ENCODE measurements at regions not wholly inside any gene's neighbourhood (a gene's known extent, or its start where the extent isn't known, plus 50 kb on each side); places are given as distances from the start of the nearest gene placed in this dataset.

GRCh38 chr18:67717800-67718199 is 201.3 kb upstream of the DSEL start:
- WGBS (ENCODE audit: insufficient coverage, low lambda C conversion rate): 82% methylated on average over 4 of the region's 8 CpGs
- H3K27ac ChIP-seq (ENCODE audit: low read length): no peak overlapping the region
- no peaks in the 10 kb centered on the region for H3K27me3 ChIP-seq (ENCODE audit: control insufficient read depth, insufficient read depth, low read length)
- H3K4me1 ChIP-seq (ENCODE audit: control insufficient read depth, insufficient read depth, low read length): no peaks in the 10 kb centered on the region
- H3K36me3 ChIP-seq (ENCODE audit: control insufficient read depth, insufficient read depth, low read length): no peaks in the 10 kb centered on the region
- no peak for DNase-seq
- no peak overlapping the region for H3K4me3 ChIP-seq (ENCODE audit: low read length)
- no peaks in the 10 kb centered on the region for H3K9me3 ChIP-seq (ENCODE audit: control insufficient read depth, low read depth, low read length)

- no peaks in the 10 kb centered on the region for H3K4me1 ChIP-seq (ENCODE audit: control insufficient read depth, insufficient read depth, low read length)
- WGBS (ENCODE audit: insufficient coverage, low lambda C conversion rate): 73% methylated on average over 2 of the region's 2 CpGs
- H3K27ac ChIP-seq (ENCODE audit: low read length): no peak overlapping the region
- H3K36me3 ChIP-seq (ENCODE audit: control insufficient read depth, insufficient read depth, low read length): no peaks in the 10 kb centered on the region
- no peak for DNase-seq
- H3K9me3 ChIP-seq (ENCODE audit: control insufficient read depth, low read depth, low read length): no peaks in the 10 kb centered on the region
- H3K27me3 ChIP-seq (ENCODE audit: control insufficient read depth, insufficient read depth, low read length): no peaks in the 10 kb centered on the region
- H3K4me3 ChIP-seq (ENCODE audit: low read length): no peak overlapping the region
Observed at GRCh38 chr18:67715567-67715966, 199.0 kb upstream of the DSEL start.

DNA sequence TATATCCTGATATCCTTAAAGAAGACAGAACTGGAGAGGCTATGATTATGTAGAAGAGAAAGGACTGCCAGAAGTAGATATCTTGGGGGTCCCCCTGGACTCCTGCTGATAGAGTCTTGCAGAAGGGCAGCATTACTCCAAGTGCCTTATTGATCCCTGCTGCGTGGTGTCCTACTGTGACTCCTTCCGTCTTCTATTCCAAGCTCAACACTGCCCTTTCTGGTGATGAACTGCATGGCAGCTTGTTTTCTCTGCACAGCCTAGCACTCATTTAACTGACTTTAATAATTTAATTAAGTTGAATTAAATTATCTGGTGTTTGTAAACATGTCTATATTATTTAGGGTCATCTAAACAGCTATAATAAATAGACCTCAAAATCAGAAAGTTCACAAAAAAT is 194.1 kb upstream of the DSEL start:
- no peak overlapping the region for H3K4me3 ChIP-seq (ENCODE audit: low read length)
- DNase-seq: peak; percentile 2 to 25
- WGBS (ENCODE audit: insufficient coverage, low lambda C conversion rate): no CpG with 5 or more reads among the region's 2 CpGs
- no peaks in the 10 kb centered on the region for H3K36me3 ChIP-seq (ENCODE audit: control insufficient read depth, insufficient read depth, low read length)
- H3K9me3 ChIP-seq (ENCODE audit: control insufficient read depth, low read depth, low read length): no peaks in the 10 kb centered on the region
- no peaks in the 10 kb centered on the region for H3K4me1 ChIP-seq (ENCODE audit: control insufficient read depth, insufficient read depth, low read length)
- no peaks in the 10 kb centered on the region for H3K27me3 ChIP-seq (ENCODE audit: control insufficient read depth, insufficient read depth, low read length)
- no peak overlapping the region for H3K27ac ChIP-seq (ENCODE audit: low read length)

GRCh38 chr18:67705748-67706147 is 189.2 kb upstream of the DSEL start:
- no peaks in the 10 kb centered on the region for H3K9me3 ChIP-seq (ENCODE audit: control insufficient read depth, low read depth, low read length)
- no peaks in the 10 kb centered on the region for H3K36me3 ChIP-seq (ENCODE audit: control insufficient read depth, insufficient read depth, low read length)

DNA sequence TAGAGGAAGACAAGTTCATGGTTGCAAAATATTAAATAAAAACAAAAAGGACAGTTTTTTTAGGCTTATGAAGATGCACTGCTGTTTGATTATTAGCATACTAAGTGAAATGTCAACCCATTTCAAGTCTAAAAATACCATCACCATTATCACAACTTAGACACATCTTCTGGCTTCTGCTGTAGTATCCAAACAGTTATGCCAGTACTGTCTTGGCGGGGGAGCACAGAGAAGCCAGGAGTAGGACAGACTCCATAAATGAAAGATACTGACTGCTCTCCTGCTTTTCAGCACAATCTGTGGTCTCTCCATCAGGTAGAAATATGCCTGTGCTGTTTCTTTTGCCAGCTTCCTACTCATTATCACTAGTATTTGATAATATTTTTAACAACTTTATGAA is 179.2 kb upstream of the DSEL start:
- no peak overlapping the region for H3K27ac ChIP-seq (ENCODE audit: low read length)
- WGBS (ENCODE audit: insufficient coverage, low lambda C conversion rate): no CpG with 5 or more reads among the region's 1 CpG
- no peak overlapping the region for H3K4me3 ChIP-seq (ENCODE audit: low read length)
- H3K4me1 ChIP-seq (ENCODE audit: control insufficient read depth, insufficient read depth, low read length): no peaks in the 10 kb centered on the region
- H3K9me3 ChIP-seq (ENCODE audit: control insufficient read depth, low read depth, low read length): no peaks in the 10 kb centered on the region
- no peaks in the 10 kb centered on the region for H3K27me3 ChIP-seq (ENCODE audit: control insufficient read depth, insufficient read depth, low read length)
- DNase-seq: no peak
- H3K36me3 ChIP-seq (ENCODE audit: control insufficient read depth, insufficient read depth, low read length): no peaks in the 10 kb centered on the region

More at GRCh38 chr18:67705748-67706147, 189.2 kb upstream of the DSEL start:
- DNase-seq: no peak
- no peaks in the 10 kb centered on the region for H3K27me3 ChIP-seq (ENCODE audit: control insufficient read depth, insufficient read depth, low read length)
- H3K4me1 ChIP-seq (ENCODE audit: control insufficient read depth, insufficient read depth, low read length): no peaks in the 10 kb centered on the region
- no peak overlapping the region for H3K4me3 ChIP-seq (ENCODE audit: low read length)
- no peak overlapping the region for H3K27ac ChIP-seq (ENCODE audit: low read length)
- WGBS (ENCODE audit: insufficient coverage, low lambda C conversion rate): no CpG with 5 or more reads among the region's 2 CpGs

- no peak overlapping the region for H3K27ac ChIP-seq (ENCODE audit: low read length)
- H3K4me1 ChIP-seq (ENCODE audit: control insufficient read depth, insufficient read depth, low read length): no peaks in the 10 kb centered on the region
- WGBS (ENCODE audit: insufficient coverage, low lambda C conversion rate): 14% methylated on average over 1 of the region's 2 CpGs
- no peaks in the 10 kb centered on the region for H3K27me3 ChIP-seq (ENCODE audit: control insufficient read depth, insufficient read depth, low read length)
- no peak overlapping the region for H3K4me3 ChIP-seq (ENCODE audit: low read length)
- H3K36me3 ChIP-seq (ENCODE audit: control insufficient read depth, insufficient read depth, low read length): no peaks in the 10 kb centered on the region
- DNase-seq: peak in 1 of 2 donors; percentile 6
- H3K9me3 ChIP-seq (ENCODE audit: control insufficient read depth, low read depth, low read length): no peaks in the 10 kb centered on the region
Observed at GRCh38 chr18:67694787-67695186, 178.3 kb upstream of the DSEL start.

DNA sequence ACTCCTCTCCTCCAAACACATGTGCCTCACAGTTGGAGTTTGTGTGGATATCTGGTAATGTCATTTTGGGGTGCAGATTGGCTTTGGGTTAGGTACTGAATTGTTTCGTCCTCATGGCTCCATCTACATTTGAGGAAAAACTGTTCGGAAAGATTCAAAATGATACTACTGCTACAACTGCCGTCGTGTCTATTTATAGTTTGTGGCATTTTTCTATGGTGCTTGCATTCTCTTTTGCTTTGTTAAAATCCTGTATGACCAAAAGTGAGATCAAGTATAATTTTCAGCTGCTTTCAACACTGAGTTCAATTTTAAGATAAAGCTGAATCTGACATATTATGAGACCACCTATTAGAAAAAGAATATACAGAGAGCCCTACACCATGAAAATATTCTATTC is 176.3 kb upstream of the DSEL start:
- Histone ChIP-seq H3K36me3 (ENCODE audit: control insufficient read depth, insufficient read depth, low read length) (no peaks in the 10 kb centered on the region), H3K4me1 (ENCODE audit: control insufficient read depth, insufficient read depth, low read length) (no peaks in the 10 kb centered on the region), H3K4me3 (ENCODE audit: low read length) (no peak overlapping the region), H3K27me3 (ENCODE audit: control insufficient read depth, insufficient read depth, low read length) (no peaks in the 10 kb centered on the region), H3K27ac (ENCODE audit: low read length) (no peak overlapping the region), H3K9me3 (ENCODE audit: control insufficient read depth, low read depth, low read length) (no peaks in the 10 kb centered on the region)
- no peak for DNase-seq
- WGBS (ENCODE audit: insufficient coverage, low lambda C conversion rate): 80% methylated on average over 2 of the region's 4 CpGs

- Histone ChIP-seq H3K9me3 (ENCODE audit: control insufficient read depth, low read depth, low read length) (no peaks in the 10 kb centered on the region), H3K27ac (ENCODE audit: low read length) (no peak overlapping the region), H3K36me3 (ENCODE audit: control insufficient read depth, insufficient read depth, low read length) (no peaks in the 10 kb centered on the region), H3K4me3 (ENCODE audit: low read length) (no peak overlapping the region), H3K27me3 (ENCODE audit: control insufficient read depth, insufficient read depth, low read length) (no peaks in the 10 kb centered on the region), H3K4me1 (ENCODE audit: control insufficient read depth, insufficient read depth, low read length) (no peaks in the 10 kb centered on the region)
- 89% methylated on average over 1 of the region's 1 CpG for WGBS (ENCODE audit: insufficient coverage, low lambda C conversion rate)
- no peak for DNase-seq
Observed at GRCh38 chr18:67682516-67682915, 166.0 kb upstream of the DSEL start.

DNA sequence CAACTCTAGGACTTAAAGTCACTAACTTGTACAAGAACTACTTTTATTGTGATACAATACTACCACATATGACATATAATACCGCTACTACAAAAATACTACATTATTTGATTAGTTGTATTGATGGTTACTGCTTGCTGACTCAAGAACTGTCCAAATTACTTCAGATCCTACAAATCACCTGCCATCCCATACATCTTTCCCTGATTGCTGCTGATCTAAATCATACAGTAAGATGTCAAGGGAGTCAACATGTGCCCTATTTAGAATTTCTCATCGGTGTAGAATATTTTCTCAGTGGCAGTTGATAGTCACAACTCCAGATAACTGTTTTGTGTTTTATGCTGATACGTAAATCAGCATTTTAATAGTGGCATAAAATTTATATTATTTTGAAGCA is 161.0 kb upstream of the DSEL start:
- Histone ChIP-seq H3K4me3 (ENCODE audit: low read length) (no peak overlapping the region), H3K36me3 (ENCODE audit: control insufficient read depth, insufficient read depth, low read length) (no peaks in the 10 kb centered on the region), H3K4me1 (ENCODE audit: control insufficient read depth, insufficient read depth, low read length) (no peaks in the 10 kb centered on the region), H3K9me3 (ENCODE audit: control insufficient read depth, low read depth, low read length) (no peaks in the 10 kb centered on the region), H3K27ac (ENCODE audit: low read length) (no peak overlapping the region), H3K27me3 (ENCODE audit: control insufficient read depth, insufficient read depth, low read length) (no peaks in the 10 kb centered on the region)
- no peak for DNase-seq
- 100% methylated on average over 1 of the region's 3 CpGs for WGBS (ENCODE audit: insufficient coverage, low lambda C conversion rate)

GRCh38 chr18:67672716-67673115 is 156.2 kb upstream of the DSEL start:
- no peak for DNase-seq
- Histone ChIP-seq H3K27me3 (ENCODE audit: control insufficient read depth, insufficient read depth, low read length) (no peaks in the 10 kb centered on the region), H3K27ac (ENCODE audit: low read length) (no peak overlapping the region), H3K36me3 (ENCODE audit: control insufficient read depth, insufficient read depth, low read length) (no peaks in the 10 kb centered on the region), H3K4me3 (ENCODE audit: low read length) (no peak overlapping the region), H3K9me3 (ENCODE audit: control insufficient read depth, low read depth, low read length) (no peaks in the 10 kb centered on the region), H3K4me1 (ENCODE audit: control insufficient read depth, insufficient read depth, low read length) (no peaks in the 10 kb centered on the region)
- WGBS (ENCODE audit: insufficient coverage, low lambda C conversion rate): no CpG with 5 or more reads among the region's 5 CpGs

- no peak overlapping the region for H3K4me3 ChIP-seq (ENCODE audit: low read length)
- H3K4me1 ChIP-seq (ENCODE audit: control insufficient read depth, insufficient read depth, low read length): no peaks in the 10 kb centered on the region
- WGBS (ENCODE audit: insufficient coverage, low lambda C conversion rate): no CpG with 5 or more reads among the region's 2 CpGs
- no peaks in the 10 kb centered on the region for H3K9me3 ChIP-seq (ENCODE audit: control insufficient read depth, low read depth, low read length)
- DNase-seq: no peak
- no peaks in the 10 kb centered on the region for H3K27me3 ChIP-seq (ENCODE audit: control insufficient read depth, insufficient read depth, low read length)
- H3K36me3 ChIP-seq (ENCODE audit: control insufficient read depth, insufficient read depth, low read length): no peaks in the 10 kb centered on the region
- H3K27ac ChIP-seq (ENCODE audit: low read length): no peak overlapping the region
Observed at GRCh38 chr18:67672155-67672554, 155.6 kb upstream of the DSEL start.
